NCI-H1417 treated with DMSO at 0.1 percent for 48 hours (cell line): ENCODE measurements at regions not wholly inside any gene's neighbourhood (a gene's known extent, or its start where the extent isn't known, plus 50 kb on each side); places are given as distances from the start of the nearest gene placed in this dataset.
"Not testable (repeated sequence)": the region's sequence is repeated elsewhere in the genome, so short reads cannot be mapped to it uniquely, and the experiment has no call there.

ENCODE experiments used
- DNase-seq: peaks from one replicate; lab custom pipeline; 2025; lab: John Stamatoyannopoulos, UW

DNA sequence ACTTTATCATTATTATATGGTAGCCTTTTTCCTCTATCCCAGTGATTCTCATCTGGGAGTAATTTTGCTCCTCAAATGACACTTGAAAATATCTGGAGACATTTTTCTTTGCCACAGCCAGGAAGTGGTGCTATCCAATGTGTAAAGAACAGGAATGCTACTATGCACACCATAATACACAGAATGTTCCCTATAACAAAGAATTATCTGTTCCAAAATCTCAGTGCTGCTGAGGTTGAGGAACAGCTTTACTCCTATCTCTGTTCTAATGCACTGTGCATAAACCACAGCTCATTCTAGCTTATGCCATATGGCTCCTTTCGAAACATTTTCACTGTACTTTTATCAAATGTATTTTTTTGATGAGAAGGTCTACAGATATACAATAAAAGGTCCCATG, 1231.2 kb upstream of the CELF4 start:
- no peak for DNase-seq

DNA sequence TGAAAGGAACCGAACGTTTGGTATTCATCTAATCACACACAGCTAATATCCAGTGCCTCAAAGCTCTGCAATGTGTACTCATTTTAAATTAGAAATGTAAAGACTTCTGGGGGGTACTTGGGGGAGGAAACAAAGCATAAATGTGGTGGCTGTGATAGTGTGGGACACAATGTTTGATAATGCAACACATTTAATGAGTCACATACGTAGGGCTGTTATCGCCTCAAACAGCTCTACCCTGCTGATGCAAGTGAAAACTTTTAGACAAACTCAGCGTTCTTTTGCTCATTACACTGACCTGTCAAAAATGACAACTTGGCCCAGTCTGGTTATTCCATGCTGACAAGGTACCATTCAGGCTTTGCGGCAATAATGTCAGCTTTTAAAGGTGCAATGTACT, 1227.1 kb upstream of the CELF4 start:
- DNase-seq = no peak

DNA sequence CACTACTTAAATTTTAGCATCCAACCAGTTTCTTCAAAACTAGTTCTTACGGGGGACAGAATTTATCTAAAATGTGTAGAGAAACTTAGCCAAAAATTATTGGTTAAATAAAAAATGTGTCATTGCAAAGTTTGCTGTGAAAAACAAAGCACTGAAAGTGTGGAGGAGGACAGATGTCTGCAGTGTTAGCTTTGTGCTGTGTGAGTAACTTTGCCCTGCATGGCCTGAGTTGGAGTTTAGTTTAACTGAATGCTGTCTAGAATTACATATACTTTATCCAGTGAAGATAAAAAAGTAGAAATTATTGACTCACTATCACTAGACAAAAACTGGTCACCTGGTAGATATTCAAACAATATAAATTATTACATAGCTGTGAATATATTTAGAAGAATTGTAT, 1225.2 kb upstream of the CELF4 start:
- DNase-seq = no peak

GRCh38 chr18:38790303-38790702, 1224.7 kb upstream of the CELF4 start:
- DNase-seq = no peak

DNA sequence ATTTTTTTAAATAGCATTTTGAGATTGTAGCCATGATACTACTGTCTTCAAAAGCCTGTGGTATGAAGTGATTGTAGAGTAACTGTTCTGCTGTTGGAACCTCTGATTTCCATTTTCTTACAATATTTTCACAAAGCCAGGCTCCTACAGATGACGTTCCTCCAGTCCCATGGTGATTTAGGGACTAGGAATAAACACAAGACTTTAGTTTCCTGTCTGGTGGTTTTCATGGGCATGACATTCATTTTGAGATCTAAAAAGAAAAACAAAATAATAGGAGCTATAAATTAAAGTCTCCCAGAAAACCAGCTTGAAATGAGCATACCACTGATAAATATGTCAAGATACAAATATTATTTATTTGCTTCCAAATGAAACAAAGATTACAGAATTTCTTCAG, 1223.5 kb upstream of the CELF4 start:
- DNase-seq = no peak

GRCh38 chr18:38786906-38787305, 1221.3 kb upstream of the CELF4 start:
- no peak for DNase-seq

GRCh38 chr18:38771620-38772019, 1206.0 kb upstream of the CELF4 start:
- DNase-seq = not testable (repeated sequence)

GRCh38 chr18:38768504-38768903, 1202.9 kb upstream of the CELF4 start:
- no peak for DNase-seq

DNA sequence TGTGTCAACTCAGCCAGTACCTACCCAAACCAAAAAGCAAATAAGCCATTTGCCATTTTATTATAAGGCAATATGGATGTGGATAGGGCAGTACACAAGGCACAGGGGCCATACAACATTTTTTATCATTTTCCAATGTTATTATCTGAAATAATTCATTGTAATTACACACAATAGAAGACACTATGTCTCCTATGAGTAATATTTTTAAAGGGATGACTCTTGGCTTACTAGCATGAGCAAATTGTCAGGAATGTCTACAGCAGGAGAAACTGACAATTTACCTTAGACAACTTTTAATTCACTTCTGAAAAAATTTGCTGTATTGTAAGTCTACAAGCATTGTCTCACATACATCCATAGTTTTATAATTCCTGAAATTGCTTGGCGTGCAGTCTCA, 1193.9 kb upstream of the CELF4 start:
- DNase-seq = no peak

DNA sequence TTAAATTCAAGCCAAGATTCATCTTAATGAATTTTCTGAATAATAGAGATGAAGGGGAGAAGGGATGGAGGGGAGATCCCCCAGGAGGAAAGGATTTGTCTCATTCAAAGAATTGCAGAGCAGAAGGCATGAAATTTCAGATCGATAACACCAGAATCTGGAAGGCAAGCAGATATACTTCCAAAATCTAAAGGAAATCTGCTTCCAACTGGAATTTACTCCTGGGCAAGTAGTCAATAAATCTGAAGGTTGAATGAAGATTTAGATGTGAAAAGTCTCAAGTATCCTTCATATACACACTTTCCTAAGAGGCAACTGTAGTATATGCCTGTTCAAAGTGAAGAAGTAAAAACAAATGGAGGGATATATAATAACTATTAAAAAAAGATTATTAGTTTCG, 1190.8 kb upstream of the CELF4 start:
- DNase-seq = no peak

DNA sequence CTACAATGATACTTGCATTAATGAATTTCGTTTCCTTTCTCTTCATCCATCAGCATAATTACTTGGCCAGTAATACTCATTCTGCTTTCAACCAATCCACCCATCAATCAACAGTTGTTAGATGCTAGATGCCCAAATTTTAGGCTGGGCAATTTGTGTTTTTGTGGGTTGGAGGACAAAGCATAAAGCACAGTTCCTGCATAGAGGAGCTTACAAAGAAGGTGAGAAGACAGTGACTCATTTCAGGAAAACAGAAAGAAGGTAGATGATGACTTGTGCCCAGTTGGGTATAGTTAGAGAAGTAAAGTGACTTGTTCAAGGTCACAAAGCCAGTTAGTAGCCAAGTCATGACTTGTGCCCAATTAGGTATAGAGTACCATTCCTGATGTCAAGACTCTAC, 1186.8 kb upstream of the CELF4 start:
- DNase-seq = no peak

DNA sequence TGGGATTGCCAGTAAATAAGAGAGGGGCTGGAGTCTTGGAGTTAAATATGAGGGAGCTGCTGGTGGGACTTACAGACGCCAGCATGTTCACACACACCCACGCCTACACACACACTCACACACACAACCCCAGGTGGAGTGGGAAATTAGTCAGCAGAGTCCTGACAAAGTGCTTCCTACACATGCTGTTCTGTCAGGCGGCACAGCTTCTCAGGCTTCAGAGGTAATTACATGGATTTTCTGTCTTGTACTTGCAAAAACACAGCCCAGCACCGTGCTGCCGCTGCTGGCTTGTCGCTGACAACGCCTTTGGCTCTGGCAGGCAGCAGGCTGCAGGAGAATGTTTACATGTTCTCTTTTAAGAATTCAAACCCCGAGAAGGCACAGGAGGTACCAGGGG, 1186.3 kb upstream of the CELF4 start:
- DNase-seq = no peak

- no peak for DNase-seq
Measured at GRCh38 chr18:38751211-38751610, 1185.6 kb upstream of the CELF4 start.

DNA sequence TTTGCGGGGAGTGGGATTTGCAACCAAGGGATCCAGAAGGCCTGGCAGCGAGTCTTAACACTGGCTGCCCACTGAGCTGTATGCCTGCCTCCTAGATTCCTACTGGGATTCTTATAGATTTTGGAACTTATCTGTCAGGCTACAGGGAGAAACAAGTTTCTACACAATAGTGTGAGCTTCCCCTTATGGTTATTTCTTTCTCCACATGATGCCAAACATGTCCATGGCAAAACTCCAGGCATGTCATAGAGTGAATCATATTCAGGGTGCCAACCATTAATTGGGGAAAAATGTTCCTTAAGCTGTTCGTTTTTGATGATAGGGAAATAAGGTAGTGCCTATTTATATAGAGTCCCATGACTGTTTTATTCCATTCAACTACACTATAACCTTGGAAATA, 1185.2 kb upstream of the CELF4 start:
- DNase-seq = no peak

- DNase-seq = no peak
Measured at GRCh38 chr18:38747153-38747552, 1181.6 kb upstream of the CELF4 start.

GRCh38 chr18:38720181-38720580, 1154.6 kb upstream of the CELF4 start:
- DNase-seq = not testable (repeated sequence)

DNA sequence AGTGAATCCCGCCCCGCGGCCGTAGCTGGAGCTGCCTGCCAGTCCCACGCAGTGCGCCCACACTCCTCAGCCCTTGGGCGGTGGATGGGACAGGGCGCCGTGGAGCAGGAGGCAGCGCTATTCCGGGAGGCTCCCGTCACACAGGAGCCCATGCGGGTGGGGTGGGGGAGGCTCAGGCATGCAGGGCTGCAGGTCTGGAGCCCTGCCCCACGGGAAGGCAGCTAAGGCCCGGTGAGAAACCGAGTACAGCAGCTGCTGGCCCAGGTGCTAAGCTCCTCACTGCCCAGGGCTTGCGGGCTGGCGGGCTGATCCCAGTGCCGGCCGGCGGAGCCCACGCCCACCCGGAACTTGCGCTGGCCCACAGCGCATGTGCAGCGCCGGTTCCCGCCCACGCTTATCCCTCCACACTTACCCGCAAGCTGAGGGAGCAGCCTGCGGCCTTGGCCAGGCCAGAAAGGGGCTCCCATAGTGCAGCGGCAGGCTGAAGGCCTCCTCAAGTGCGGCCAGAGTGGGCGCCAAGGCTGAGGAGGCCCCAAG, 1152.8 kb upstream of the CELF4 start:
- DNase-seq = no peak

DNA sequence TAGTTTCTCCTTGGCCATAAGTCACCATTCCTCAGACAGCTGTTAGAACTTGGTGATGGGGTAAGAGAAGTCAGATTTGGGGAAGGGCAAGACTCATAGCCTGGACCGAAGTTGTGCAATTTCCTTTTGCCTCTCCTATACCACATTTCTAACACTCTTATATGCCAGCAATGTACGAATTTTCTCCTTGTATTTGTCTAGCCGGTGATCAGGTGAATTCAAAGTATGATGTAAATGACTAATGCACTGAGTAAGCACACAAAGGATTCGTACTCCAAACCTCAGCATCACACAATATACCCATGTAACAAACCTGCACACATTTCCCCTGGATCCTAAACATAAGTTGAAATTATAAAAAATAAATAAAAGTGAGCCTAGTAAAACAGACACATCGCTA, 1143.5 kb upstream of the CELF4 start:
- no peak for DNase-seq

DNA sequence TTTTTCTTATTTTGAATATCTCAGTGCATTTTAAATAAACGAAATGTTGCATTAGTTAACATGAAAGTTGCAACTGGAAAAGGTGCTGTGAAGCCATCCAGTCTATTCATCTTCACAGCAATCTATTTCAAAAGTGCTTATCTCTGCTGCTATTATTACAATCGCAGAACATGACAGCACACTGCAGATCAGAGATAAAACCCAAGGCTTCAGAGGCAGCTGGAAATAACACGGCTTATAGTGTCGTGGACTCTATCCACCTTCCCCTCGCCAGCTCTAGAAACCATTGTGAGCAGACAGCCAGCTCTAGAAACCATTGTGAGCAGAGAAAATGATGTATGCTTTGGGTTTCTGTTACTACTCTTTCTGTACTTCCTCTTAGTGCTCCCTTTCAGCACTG, 1140.8 kb upstream of the CELF4 start:
- no peak for DNase-seq

- DNase-seq = no peak
Measured at GRCh38 chr18:38698088-38698487, 1132.5 kb upstream of the CELF4 start.

DNA sequence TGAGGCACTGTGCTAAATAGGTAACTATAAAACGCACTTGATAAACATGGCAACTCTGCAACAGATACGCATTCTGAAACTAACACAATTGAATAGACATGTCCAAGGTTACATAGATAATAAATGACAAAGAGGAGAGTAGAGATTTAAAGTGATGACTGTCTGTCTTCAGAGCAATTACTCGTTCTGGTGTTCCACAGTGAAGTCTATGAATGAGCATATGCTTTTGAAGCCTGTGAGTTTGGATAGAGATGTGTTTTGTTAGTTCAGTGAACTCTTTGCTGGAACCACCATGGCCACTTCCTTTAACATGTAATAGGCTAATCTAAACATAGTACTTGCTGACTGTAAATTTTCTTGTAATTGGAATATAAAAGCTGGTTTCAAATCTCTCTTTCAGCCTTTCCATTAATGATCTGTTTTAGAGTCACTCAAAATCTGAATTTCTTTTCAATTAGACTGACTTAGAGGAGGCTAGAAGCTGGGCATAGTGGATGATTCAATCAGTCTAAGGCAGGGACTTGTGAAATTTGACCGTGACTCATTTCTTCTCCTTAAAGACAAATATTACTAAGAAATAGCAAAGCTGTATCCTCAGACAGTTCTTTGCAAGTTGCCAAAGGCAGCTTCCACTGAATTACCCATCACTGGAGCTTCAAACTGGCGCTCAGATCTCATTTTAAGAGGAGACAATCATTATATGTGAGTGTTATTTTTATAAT, 1130.1 kb upstream of the CELF4 start:
- no peak for DNase-seq

DNA sequence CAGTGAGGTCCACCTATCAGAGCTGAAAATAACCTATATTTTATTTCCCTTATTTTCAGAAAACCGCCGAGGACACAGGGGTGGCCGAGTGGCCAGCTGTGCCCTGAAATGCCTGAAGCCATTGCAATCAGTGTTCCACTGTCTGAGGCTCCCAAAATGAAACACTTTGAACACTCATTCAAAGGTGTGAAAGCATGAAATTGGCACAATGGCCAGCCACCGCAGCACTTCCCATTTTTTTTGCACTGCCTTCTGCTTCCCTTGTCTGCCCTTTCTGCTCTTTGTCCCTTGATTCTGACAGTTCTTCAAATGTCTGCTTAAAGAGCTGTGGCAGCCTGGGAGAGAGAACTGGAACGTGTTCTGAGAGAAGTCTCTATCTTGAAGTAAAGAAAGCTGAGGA, 1127.5 kb upstream of the CELF4 start:
- DNase-seq = no peak

GRCh38 chr18:38690626-38691025, 1125.0 kb upstream of the CELF4 start:
- no peak for DNase-seq

DNA sequence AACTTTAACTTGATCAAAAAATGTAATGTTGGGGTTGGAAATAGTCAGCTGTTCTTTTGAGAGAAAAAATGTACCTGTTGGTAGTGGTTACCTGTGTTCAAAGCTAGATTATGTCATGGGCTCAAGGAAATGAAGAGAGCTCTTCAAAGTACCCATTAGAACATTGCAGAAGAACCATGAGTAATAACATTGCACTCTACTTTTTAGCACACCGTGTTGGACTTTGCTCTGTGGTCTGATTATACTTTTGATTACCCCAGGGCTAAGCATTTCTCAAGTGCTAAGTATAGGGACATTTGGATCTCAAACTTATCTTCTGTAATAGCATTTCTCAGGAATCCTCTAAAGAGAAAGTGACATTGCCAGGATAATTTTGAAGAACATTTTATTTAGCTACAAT, 1122.8 kb upstream of the CELF4 start:
- no peak for DNase-seq
